ENCODE measurements at regions not wholly inside any gene's neighbourhood (a gene's known extent, or its start where the extent isn't known, plus 50 kb on each side); places are given as distances from the start of the nearest gene placed in this dataset.

DNA sequence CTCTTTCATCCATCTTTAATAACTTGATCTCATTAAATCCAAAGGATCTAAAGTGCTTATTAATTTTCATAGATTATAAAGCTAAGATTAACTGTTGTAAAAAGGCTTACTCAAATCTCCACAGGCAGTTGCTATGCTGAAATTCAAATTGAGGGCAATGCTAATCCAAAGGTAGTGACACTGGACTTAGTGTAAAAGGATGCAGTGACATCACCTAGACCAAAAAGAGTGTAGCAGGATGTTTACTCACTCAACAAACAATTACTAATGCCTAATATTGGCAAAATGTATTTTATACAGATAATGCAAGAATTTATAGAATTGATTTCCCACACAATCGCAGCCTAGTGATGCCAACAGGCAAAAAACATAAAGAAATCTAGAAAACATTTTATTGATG lies 756.2 kb downstream of the CDH9 start:
- WGBS, 4 donors = 72 to 82% (median 78%) methylated on average over 1 of the region's 1 CpG
- H3K4me3 ChIP-seq = no peak overlapping the region
- intact Hi-C loops (cut with DNase I) = no loop called here

DNA sequence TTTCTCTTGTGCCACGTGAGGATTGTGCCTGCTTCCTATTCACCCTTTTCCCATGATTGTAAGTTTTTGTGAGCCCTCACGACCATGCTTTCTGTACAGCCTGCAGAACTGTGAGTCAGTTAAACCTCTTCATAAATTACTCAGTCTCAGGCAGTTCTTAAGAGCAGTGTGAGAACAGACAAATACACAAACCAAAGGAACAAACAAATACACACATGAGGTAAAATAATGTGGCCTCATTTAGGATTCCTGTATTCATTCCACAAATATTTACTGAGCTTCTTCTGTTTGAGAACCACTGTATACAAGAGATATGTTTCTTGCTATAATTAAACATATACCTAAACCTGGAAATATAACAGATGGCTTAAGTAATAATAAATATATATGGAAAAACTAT lies 760.3 kb downstream of the CDH9 start:
- TF ChIP-seq POLR2A (IDR thresholded peaks at IDR 0.05) = no peak
- TF ChIP-seq, protein P1, sequence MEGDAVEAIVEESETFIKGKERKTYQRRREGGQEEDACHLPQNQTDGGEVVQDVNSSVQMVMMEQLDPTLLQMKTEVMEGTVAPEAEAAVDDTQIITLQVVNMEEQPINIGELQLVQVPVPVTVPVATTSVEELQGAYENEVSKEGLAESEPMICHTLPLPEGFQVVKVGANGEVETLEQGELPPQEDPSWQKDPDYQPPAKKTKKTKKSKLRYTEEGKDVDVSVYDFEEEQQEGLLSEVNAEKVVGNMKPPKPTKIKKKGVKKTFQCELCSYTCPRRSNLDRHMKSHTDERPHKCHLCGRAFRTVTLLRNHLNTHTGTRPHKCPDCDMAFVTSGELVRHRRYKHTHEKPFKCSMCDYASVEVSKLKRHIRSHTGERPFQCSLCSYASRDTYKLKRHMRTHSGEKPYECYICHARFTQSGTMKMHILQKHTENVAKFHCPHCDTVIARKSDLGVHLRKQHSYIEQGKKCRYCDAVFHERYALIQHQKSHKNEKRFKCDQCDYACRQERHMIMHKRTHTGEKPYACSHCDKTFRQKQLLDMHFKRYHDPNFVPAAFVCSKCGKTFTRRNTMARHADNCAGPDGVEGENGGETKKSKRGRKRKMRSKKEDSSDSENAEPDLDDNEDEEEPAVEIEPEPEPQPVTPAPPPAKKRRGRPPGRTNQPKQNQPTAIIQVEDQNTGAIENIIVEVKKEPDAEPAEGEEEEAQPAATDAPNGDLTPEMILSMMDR (IDR thresholded peaks at IDR 0.05) = no peak
- Histone ChIP-seq H3K4me1 (no peaks in the 10 kb centered on the region), H3K36me3 (no peaks in the 10 kb centered on the region), H3K27ac (no peak overlapping the region), H3K27me3 (no peaks in the 10 kb centered on the region), H3K4me3 (no peak overlapping the region), H3K9me3 (peaks cover 0 to 9% (median 0%) of the 10 kb centered on the region in 12 donors)
- no peak for ATAC-seq
- no peak for DNase-seq
- intact Hi-C loops (cut with DNase I) = no loop called here
- 48 to 60% (median 55%) methylated on average over 2 of the region's 2 CpGs for WGBS, 4 donors

More for the DNA sequence above, 756.2 kb downstream of the CDH9 start:
- ATAC-seq (no peak), DNase-seq (no peak)
- no peak for TF ChIP-seq POLR2A (IDR thresholded peaks at IDR 0.05)
- TF ChIP-seq, protein P1 (IDR thresholded peaks at IDR 0.05) = no peak
- H3K4me1 ChIP-seq = no peaks in the 10 kb centered on the region
- no peaks in the 10 kb centered on the region for H3K27me3 ChIP-seq
- no peak overlapping the region for H3K27ac ChIP-seq
- H3K9me3 ChIP-seq = peaks cover 0 to 5% (median 0%) of the 10 kb centered on the region in 12 donors
- no peaks in the 10 kb centered on the region for H3K36me3 ChIP-seq

DNA sequence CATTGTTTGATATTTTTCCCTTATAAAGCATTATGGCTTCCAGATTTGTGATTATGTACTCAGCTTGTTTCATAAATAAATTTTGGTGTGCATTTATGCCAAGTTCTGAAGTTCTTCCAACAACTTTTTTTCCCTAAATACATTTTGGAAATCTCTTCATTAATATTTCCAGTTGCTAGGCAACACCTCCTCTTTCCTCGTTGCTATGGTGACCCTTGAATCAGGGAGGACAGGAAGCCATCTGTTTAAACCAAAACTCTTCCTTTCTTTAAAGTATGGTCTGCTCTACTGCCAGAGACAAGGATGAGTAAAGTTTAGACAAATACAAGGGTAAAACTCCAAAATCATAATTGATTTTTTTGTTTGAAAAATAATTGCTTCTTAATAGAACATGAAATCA lies 779.3 kb downstream of the CDH9 start:
- no peaks in the 10 kb centered on the region for H3K4me1 ChIP-seq
- H3K4me3 ChIP-seq = no peak overlapping the region
- no peaks in the 10 kb centered on the region for H3K27me3 ChIP-seq
- intact Hi-C loops (cut with DNase I) = no loop called here
- 35 to 44% (median 40%) methylated on average over 1 of the region's 1 CpG for WGBS, 4 donors
- no peaks in the 10 kb centered on the region for H3K36me3 ChIP-seq
- H3K27ac ChIP-seq = no peak overlapping the region
- ATAC-seq (no peak), DNase-seq (no peak)
- no peak for TF ChIP-seq POLR2A (IDR thresholded peaks at IDR 0.05)
- TF ChIP-seq, protein P1 (IDR thresholded peaks at IDR 0.05) = no peak
- H3K9me3 ChIP-seq = peaks cover 0 to 27% (median 6%) of the 10 kb centered on the region in 12 donors

DNA sequence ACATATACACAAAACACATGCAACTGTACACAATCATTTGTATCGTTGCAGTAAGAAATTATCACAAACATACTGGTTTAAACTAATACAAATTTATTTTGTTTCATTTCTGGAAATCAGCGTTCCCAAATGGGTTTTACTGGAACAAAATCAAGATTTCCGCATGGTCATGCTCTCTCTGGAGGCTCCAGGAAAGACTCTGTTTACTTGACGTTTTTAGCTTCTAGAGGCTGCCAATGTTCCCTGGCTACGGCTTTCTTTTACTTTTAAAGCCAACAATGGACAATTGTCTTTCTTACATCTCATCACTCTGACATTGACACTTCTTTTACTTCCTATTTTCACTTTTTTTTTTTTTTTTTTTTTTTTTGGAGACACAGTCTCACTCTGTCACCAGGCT lies 793.1 kb downstream of the CDH9 start:
- no peaks in the 10 kb centered on the region for H3K36me3 ChIP-seq
- H3K4me3 ChIP-seq = no peak overlapping the region
- WGBS, 4 donors = 55 to 72% (median 65%) methylated on average over 5 of the region's 5 CpGs
- H3K27me3 ChIP-seq = no peaks in the 10 kb centered on the region
- TF ChIP-seq, protein P1 (IDR thresholded peaks at IDR 0.05) = no peak
- no peak for TF ChIP-seq POLR2A (IDR thresholded peaks at IDR 0.05)
- intact Hi-C loops (cut with DNase I) = no loop called here
- H3K4me1 ChIP-seq = no peaks in the 10 kb centered on the region
- ATAC-seq (no peak), DNase-seq (no peak)
- H3K9me3 ChIP-seq = peaks cover 0 to 4% (median 0%) of the 10 kb centered on the region in 12 donors
- no peak overlapping the region for H3K27ac ChIP-seq

Data from heart left ventricle (tissue), 16 donors.